ENCODE measurements at regions not wholly inside any gene's neighbourhood (a gene's known extent, or its start where the extent isn't known, plus 50 kb on each side); places are given as distances from the start of the nearest gene placed in this dataset.

GRCh38 chr4:160709546-160709945 lies 1454.3 kb downstream of the FSTL5 start (continued):
- no peak for TF ChIP-seq CSRNP1 (CRISPR knock-in tag; IDR thresholded peaks at IDR 0.05)
- TF ChIP-seq PAXIP1 (CRISPR knock-in tag; conservative IDR thresholded peaks at IDR 0.05), result no peak
- no peak for TF ChIP-seq ZNF746 (CRISPR knock-in tag; IDR thresholded peaks at IDR 0.05)
- no peak for TF ChIP-seq ZNF740 (CRISPR knock-in tag; IDR thresholded peaks at IDR 0.05)
- no peak for TF ChIP-seq PHF8 (CRISPR knock-in tag; IDR thresholded peaks at IDR 0.05)
- TF ChIP-seq ZNF432 (CRISPR knock-in tag; IDR thresholded peaks at IDR 0.05; ENCODE audit: borderline replicate concordance), result no peak
- TF ChIP-seq HOXD1 (CRISPR knock-in tag; IDR thresholded peaks at IDR 0.05), result no peak
- TF ChIP-seq ZNF713 (CRISPR knock-in tag; IDR thresholded peaks at IDR 0.05), result no peak

GRCh38 chr4:160716551-160716950 lies 1447.2 kb downstream of the FSTL5 start:
- Histone ChIP-seq H3K36me3 (replicated peaks in 1 of 2; ENCODE audit: control insufficient read depth in 1 of 2, insufficient read depth in 2 of 2, low read length in 2 of 2) (no peaks in the 10 kb centered on the region), H3K9ac (ENCODE audit: insufficient read depth, low read depth, low read length) (no peak overlapping the region), H3K27me3 (ENCODE audit: control insufficient read depth in 1 of 2, insufficient read depth in 2 of 2, low read length in 2 of 2) (no peaks in the 10 kb centered on the region), H3K79me2 (ENCODE audit: insufficient read depth, low read length) (no peaks in the 10 kb centered on the region), H3K4me3 (replicated peaks in 1 of 3; ENCODE audit: insufficient read depth in 1 of 3, low read depth in 2 of 3, low read length in 3 of 3) (no peak overlapping the region), H4K20me1 (ENCODE audit: insufficient read depth, low read length) (no peaks in the 10 kb centered on the region), H3K4me2 (ENCODE audit: low read depth, low read length) (no peak overlapping the region), H3K27ac (ENCODE audit: extremely low read length, insufficient read depth, low read length) (no peak overlapping the region), H2AFZ (ENCODE audit: low read length) (no peak overlapping the region), H3K9me3 (ENCODE audit: low read length) (no peaks in the 10 kb centered on the region), H3K4me1 (ENCODE audit: insufficient read depth, low read length) (no peaks in the 10 kb centered on the region)
- BruUV-seq (replicated peaks), result no TSS peak
- in situ Hi-C loops (cut with HindIII; ENCODE audit: extremely low pct_ligation_motif_present, low pct_unique_long_range_greater_than_20kb) (no loop called here), intact Hi-C loops (cut with micrococcal nuclease; ENCODE audit: unreplicated experiment) (no loop called here)
- ATAC-seq, result no peak
- no peak for FAIRE-seq
- 0% methylated on average over 2 of the region's 2 CpGs for WGBS (ENCODE audit: low lambda C conversion rate)
- ChIA-PET POLR2A (no interaction called here), CTCF (ENCODE audit: low intra/inter-chr PET ratio, low total read pairs) (no interaction called here)
- no peak for DNase-seq (ENCODE audit: low spot score)
- TF ChIP-seq ZNF510 (CRISPR knock-in tag; IDR thresholded peaks at IDR 0.05; ENCODE audit: low read depth), result no peak
- TF ChIP-seq PAWR (CRISPR knock-in tag; IDR thresholded peaks at IDR 0.05; ENCODE audit: borderline replicate concordance), result no peak
- TF ChIP-seq ZNF614 (CRISPR knock-in tag; IDR thresholded peaks at IDR 0.05; ENCODE audit: borderline replicate concordance), result no peak
- TF ChIP-seq KAT8 (CRISPR knock-in tag; IDR thresholded peaks at IDR 0.05), result no peak
- TF ChIP-seq POLR2AphosphoS5 (IDR thresholded peaks at IDR 0.05; ENCODE audit: low read depth, low read length), result no peak
- TF ChIP-seq ZNF616 (CRISPR knock-in tag; IDR thresholded peaks at IDR 0.05; ENCODE audit: low read depth), result no peak
- TF ChIP-seq HOXA7 (CRISPR knock-in tag; IDR thresholded peaks at IDR 0.05), result no peak
- TF ChIP-seq ZNF205 (CRISPR knock-in tag; IDR thresholded peaks at IDR 0.05), result no peak
- no peak for TF ChIP-seq ZNF784 (CRISPR knock-in tag; IDR thresholded peaks at IDR 0.05; ENCODE audit: borderline replicate concordance)
- no peak for TF ChIP-seq KDM6A (CRISPR knock-in tag; IDR thresholded peaks at IDR 0.05; ENCODE audit: low read depth)
- TF ChIP-seq KMT2B (CRISPR knock-in tag; IDR thresholded peaks at IDR 0.05), result no peak
- TF ChIP-seq ZNF232 (CRISPR knock-in tag; IDR thresholded peaks at IDR 0.05; ENCODE audit: borderline replicate concordance), result no peak
- no peak for TF ChIP-seq RXRB (CRISPR knock-in tag; IDR thresholded peaks at IDR 0.05; ENCODE audit: borderline replicate concordance)
